HG02571 (cell line): ENCODE measurements at regions not wholly inside any gene's neighbourhood (a gene's known extent, or its start where the extent isn't known, plus 50 kb on each side); places are given as distances from the start of the nearest gene placed in this dataset.

Source experiments
- ATAC-seq: cut with Tn5 transposase; IDR thresholded peaks from one replicate; pipeline ENCODE4 v1.9.1; 2021; ENCODE audit warnings: mild to moderate bottlenecking, moderate library complexity; ENCODE audit not compliant: unreplicated experiment

GRCh38 chr10:78912361-78913218 lies 156.2 kb upstream of the ZMIZ1 start:
- no peak for ATAC-seq

- no peak for ATAC-seq
These were observed 155.3 kb upstream of the ZMIZ1 start for GRCh38 chr10:78913219-78914059.

GRCh38 chr10:78914060-78914378 lies 154.7 kb upstream of the ZMIZ1 start:
- no peak for ATAC-seq

GRCh38 chr10:78914502-78915189 lies 154.1 kb upstream of the ZMIZ1 start:
- no peak for ATAC-seq

- no peak for ATAC-seq
These were observed 153.6 kb upstream of the ZMIZ1 start for GRCh38 chr10:78915190-78915518.

GRCh38 chr10:78916227-78916626 lies 152.5 kb upstream of the ZMIZ1 start:
- no peak for ATAC-seq

- ATAC-seq: no peak
These were observed 149.4 kb upstream of the ZMIZ1 start for GRCh38 chr10:78919181-78919966.

- ATAC-seq: no peak
These were observed 148.8 kb upstream of the ZMIZ1 start for GRCh38 chr10:78920011-78920410.

- ATAC-seq: no peak
These were observed 146.9 kb upstream of the ZMIZ1 start for GRCh38 chr10:78921895-78922294.

- no peak for ATAC-seq
These were observed 145.0 kb upstream of the ZMIZ1 start for GRCh38 chr10:78923647-78924318.

GRCh38 chr10:78924319-78925003 lies 144.3 kb upstream of the ZMIZ1 start:
- no peak for ATAC-seq

- no peak for ATAC-seq
These were observed 143.5 kb upstream of the ZMIZ1 start for GRCh38 chr10:78925275-78925674.

- ATAC-seq: no peak
These were observed 142.9 kb upstream of the ZMIZ1 start for GRCh38 chr10:78925800-78926319.

- ATAC-seq: no peak
These were observed 141.3 kb upstream of the ZMIZ1 start for GRCh38 chr10:78927257-78927995.

- ATAC-seq: no peak
These were observed 140.4 kb upstream of the ZMIZ1 start for GRCh38 chr10:78928330-78928729.

GRCh38 chr10:78929541-78929940 lies 139.2 kb upstream of the ZMIZ1 start:
- no peak for ATAC-seq

- ATAC-seq: no peak
These were observed 137.3 kb upstream of the ZMIZ1 start for GRCh38 chr10:78931321-78932053.

- no peak for ATAC-seq
These were observed 136.7 kb upstream of the ZMIZ1 start for GRCh38 chr10:78932054-78932386.
